ENCODE measurements at regions not wholly inside any gene's neighbourhood (a gene's known extent, or its start where the extent isn't known, plus 50 kb on each side); places are given as distances from the start of the nearest gene placed in this dataset.
"Not testable (repeated sequence)": the region's sequence is repeated elsewhere in the genome, so short reads cannot be mapped to it uniquely, and the experiment has no call there.

- DNase-seq (ENCODE audit: low spot score) = no peak
Observed at GRCh38 chr7:138317044-138317596, 142.9 kb upstream of the TRIM24 start.

- DNase-seq (ENCODE audit: low spot score) = no peak
Observed at GRCh38 chr7:138324941-138325340, 135.1 kb upstream of the TRIM24 start.

GRCh38 chr7:138325434-138325833 is 134.6 kb upstream of the TRIM24 start:
- no peak for DNase-seq (ENCODE audit: low spot score)

DNA sequence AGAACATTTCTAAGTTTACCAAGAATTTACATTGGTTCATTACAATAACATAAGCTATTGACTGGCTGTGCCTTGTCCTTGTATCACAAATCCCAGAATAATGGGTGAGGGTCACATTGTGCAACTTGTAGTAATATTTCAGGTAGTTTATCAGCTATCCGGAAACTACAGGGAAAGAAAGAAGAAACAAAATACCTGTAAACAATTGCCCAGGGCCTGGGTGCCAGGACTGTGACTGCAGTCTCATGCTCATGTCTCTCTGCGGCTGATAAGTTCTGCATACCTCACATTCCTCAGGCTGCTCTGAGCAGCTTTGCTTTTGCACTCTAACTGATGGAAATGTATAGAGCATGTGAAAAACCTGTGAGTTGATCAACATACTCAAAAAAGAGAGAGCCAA is 131.8 kb upstream of the TRIM24 start:
- DNase-seq (ENCODE audit: low spot score) = no peak

DNA sequence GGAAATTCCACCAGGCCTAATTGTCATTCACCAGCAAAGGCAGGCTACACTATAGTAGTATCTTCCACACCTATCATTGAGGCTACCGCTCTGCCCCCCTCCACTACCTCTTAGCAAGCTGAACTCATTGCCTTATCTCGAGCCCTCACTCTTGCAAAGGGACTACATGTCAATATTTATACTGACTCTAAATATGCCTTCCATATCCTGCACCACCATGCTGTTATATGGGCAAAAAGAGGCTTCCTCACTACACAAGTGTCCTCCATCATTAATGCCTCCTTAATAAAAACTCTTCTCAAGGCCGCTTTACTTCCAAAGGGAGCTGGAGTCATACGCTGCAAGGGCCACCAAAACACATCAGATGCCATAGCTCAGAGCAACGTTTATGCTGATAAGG is 127.2 kb upstream of the TRIM24 start:
- not testable (repeated sequence) for DNase-seq (ENCODE audit: low spot score)

- no peak for DNase-seq (ENCODE audit: low spot score)
Observed at GRCh38 chr7:138338361-138338760, 121.7 kb upstream of the TRIM24 start.

DNA sequence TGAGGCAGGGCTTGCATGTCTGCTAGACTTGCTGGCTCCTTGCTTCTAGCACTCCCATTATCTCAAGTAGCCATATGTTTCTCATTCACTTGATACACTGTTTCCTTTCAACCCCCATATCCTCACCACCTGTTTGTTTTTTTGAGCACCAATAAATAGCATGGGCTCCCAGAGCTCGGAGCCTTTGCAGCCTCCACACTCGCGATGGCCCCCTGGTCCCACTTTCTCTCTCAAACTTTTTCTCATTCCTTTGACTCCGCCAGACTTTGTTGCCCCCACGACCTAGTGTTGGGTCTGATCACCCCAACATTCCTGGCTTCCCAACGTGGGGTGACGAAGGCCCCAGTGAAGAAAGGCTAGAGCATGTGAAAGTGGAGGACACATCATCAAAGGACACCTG is 120.8 kb upstream of the TRIM24 start:
- not testable (repeated sequence) for DNase-seq (ENCODE audit: low spot score)

GRCh38 chr7:138342990-138343389 is 117.1 kb upstream of the TRIM24 start:
- no peak for DNase-seq (ENCODE audit: low spot score)

DNA sequence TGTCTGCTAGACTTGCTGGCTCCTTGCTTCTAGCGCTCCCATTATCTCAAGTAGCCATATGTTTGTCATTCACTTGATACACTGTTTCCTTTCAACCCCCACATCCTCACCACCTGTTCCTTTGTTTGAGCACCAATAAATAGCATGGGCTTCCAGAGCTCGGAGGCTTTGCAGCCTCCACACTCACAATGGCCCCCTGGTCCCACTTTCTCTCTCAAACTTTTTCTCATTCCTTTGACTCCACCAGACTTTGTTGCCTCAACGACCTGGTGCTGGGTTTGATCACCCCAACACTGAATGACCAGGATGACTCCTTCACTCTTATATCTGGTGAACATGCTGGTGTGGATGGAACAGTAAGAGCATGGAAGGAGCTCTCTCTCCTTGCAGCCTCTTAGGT is 114.5 kb upstream of the TRIM24 start:
- no peak for DNase-seq (ENCODE audit: low spot score)

- DNase-seq (ENCODE audit: low spot score) = no peak
Observed at GRCh38 chr7:138346975-138347374, 113.1 kb upstream of the TRIM24 start.

GRCh38 chr7:138349841-138350700 is 110.0 kb upstream of the TRIM24 start:
- no peak for DNase-seq (ENCODE audit: low spot score)

- no peak for DNase-seq (ENCODE audit: low spot score)
Observed at GRCh38 chr7:138350701-138351357, 109.2 kb upstream of the TRIM24 start.

- no peak for DNase-seq (ENCODE audit: low spot score)
Observed at GRCh38 chr7:138352570-138353461, 107.2 kb upstream of the TRIM24 start.

DNA sequence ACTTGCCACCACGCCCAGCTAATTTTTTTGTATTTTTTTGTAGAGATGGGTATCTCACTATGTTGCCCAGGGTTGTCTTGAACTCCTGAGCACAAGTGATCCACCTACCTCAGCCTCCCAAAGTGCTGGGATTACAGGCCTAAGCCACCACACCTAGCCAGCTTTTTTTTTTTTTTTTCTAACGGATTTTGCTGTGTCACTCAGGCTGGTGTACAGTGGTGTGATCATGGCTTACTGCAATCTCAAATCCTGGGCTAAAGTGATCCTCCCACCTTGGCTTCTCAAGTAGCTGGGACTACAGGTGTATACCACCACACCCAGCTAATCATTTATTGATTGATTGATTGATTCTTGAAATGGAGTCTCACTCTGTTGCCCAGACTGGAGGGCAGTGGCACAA is 106.0 kb upstream of the TRIM24 start:
- DNase-seq (ENCODE audit: low spot score) = no peak

DNA sequence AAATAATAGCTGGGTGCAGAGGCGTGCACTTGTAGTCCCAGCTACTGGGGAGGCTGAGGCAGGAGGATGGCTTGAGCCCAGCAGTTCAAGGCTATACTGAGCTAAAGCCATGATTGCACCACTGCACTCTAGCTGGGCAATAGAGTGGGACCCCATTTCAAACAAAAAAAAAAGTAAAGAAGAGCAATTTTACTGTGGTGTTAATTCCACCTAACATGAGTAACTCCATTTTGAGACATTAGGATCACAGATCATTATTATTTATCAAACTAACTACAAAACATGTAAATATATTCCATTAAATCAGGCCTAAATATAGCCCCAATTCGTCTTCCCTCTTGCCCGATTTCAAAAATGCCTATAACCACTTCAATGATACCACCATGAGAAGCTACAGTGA is 104.8 kb upstream of the TRIM24 start:
- no peak for DNase-seq (ENCODE audit: low spot score)

GRCh38 chr7:138358850-138359341 is 101.2 kb upstream of the TRIM24 start:
- no peak for DNase-seq (ENCODE audit: low spot score)

- no peak for DNase-seq (ENCODE audit: low spot score)
Observed at GRCh38 chr7:138359870-138360559, 100.0 kb upstream of the TRIM24 start.

- no peak for DNase-seq (ENCODE audit: low spot score)
Observed at GRCh38 chr7:138363721-138364120, 96.3 kb upstream of the TRIM24 start.

DNA sequence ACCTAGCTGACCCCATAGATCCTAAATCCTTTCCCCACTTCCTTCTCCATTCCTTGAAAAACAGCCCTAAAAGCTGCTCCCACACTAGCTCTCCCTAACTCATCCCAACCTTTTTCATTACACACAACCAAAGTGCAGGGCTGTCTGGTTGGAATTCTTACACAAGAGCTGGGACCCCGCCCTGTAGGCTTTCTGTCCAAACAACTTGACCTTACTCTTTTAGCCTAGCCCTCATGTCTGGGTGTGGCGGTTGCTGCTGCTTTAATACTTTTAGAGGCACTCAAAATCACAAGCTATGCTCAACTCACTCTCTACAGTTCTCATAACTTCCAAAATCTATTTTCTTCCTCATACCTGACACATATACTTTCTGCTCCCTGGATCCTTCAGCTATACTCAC is 93.9 kb upstream of the TRIM24 start:
- DNase-seq (ENCODE audit: low spot score) = not testable (repeated sequence)

- not testable (repeated sequence) for DNase-seq (ENCODE audit: low spot score)
Observed at GRCh38 chr7:138366676-138367075, 93.4 kb upstream of the TRIM24 start.

DNA sequence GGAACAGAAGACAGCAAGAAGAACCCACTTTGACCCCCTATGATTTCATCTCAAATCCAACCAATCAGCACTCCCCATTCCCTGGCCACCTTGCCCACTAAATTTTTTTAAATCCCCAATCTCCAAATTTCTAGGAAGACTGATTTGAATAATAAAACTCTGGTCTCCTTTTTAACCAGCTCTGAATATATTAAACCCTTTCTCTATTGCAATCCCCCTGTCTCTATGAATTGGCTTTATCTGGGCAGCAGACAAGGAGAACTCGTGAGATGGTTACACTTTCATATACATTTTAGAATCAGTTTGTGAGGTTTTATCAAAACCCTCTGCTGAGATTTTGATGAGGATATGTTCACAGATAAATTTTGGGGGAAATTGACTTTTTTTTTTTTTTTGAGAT is 90.3 kb upstream of the TRIM24 start:
- no peak for DNase-seq (ENCODE audit: low spot score)

Measured in pons (tissue), 1 donor.